Peyer's patch (tissue), 4 donors: ENCODE measurements at regions not wholly inside any gene's neighbourhood (a gene's known extent, or its start where the extent isn't known, plus 50 kb on each side); places are given as distances from the start of the nearest gene placed in this dataset.

ENCODE experiments used
- POLR2A ChIP-seq, 2 donors: fragments of 450-650 bp; IDR thresholded peaks; one replicate each; pipeline ENCODE4 v1.5.1; 2017; ENCODE audit warnings: antibody characterized with exemption in 2 of 2, mild to moderate bottlenecking in 2 of 2, moderate library complexity in 2 of 2
- TF ChIP-seq, protein P1 (sequence below), 6 experiments: fragments of 450-650 bp in 4 of 6; fragments of 200-600 bp in 2 of 6; sonication (generic) in 1 of 6; IDR thresholded peaks; one replicate each; pipeline ENCODE4 v1.5.1; 2017 to 2019; ENCODE audit warnings: antibody characterized with exemption in 6 of 6, mild to moderate bottlenecking in 3 of 6, moderate library complexity in 1 of 6

GRCh38 chr1:177880339-177880891, 89.4 kb downstream of the SEC16B start:
- TF ChIP-seq, protein P1, sequence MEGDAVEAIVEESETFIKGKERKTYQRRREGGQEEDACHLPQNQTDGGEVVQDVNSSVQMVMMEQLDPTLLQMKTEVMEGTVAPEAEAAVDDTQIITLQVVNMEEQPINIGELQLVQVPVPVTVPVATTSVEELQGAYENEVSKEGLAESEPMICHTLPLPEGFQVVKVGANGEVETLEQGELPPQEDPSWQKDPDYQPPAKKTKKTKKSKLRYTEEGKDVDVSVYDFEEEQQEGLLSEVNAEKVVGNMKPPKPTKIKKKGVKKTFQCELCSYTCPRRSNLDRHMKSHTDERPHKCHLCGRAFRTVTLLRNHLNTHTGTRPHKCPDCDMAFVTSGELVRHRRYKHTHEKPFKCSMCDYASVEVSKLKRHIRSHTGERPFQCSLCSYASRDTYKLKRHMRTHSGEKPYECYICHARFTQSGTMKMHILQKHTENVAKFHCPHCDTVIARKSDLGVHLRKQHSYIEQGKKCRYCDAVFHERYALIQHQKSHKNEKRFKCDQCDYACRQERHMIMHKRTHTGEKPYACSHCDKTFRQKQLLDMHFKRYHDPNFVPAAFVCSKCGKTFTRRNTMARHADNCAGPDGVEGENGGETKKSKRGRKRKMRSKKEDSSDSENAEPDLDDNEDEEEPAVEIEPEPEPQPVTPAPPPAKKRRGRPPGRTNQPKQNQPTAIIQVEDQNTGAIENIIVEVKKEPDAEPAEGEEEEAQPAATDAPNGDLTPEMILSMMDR (IDR thresholded peaks at IDR 0.05), result no peak
- no peak for TF ChIP-seq POLR2A (IDR thresholded peaks at IDR 0.05)
